Stimulated activated CD4-positive, alpha-beta T cell treated with anti-CD3 and anti-CD28 coated beads, Interleukin-2, amount 100 ng/mL, for 4 hours (primary cell): ENCODE measurements at regions not wholly inside any gene's neighbourhood (a gene's known extent, or its start where the extent isn't known, plus 50 kb on each side); places are given as distances from the start of the nearest gene placed in this dataset.
"Not testable (repeated sequence)": the region's sequence is repeated elsewhere in the genome, so short reads cannot be mapped to it uniquely, and the experiment has no call there.

Experiments
- DNase-seq: peaks from one replicate; pipeline ENCODE4 v3.0.0-alpha.2; 2020; ENCODE audit warnings: low read depth

- no peak for DNase-seq
Measured at GRCh38 chr12:123061441-123062205, 81.1 kb downstream of the ARL6IP4 start.

DNA sequence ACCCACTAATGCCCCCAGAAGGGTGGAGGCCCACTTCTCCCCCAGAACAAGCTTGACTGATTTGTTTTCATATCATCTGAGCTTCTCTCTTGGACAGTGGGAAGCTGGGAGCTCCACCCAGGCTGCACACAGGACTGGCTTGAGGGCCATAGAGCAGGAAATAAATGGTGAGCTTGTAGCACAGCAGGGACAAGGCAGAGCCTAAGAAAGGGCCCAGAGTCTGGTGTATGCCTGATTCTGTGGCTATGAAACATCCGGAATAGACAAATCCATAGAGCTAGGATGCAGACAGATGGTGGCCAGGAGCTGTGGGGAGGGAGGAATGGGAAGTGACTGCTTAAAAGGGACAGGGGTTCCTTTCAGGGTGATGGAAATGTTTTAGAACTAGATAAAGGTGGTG lies 79.0 kb downstream of the ARL6IP4 start:
- DNase-seq: no peak

GRCh38 chr12:123058980-123059379 lies 78.5 kb downstream of the ARL6IP4 start:
- DNase-seq: no peak

- DNase-seq: no peak
Measured at GRCh38 chr12:123058481-123058880, 78.0 kb downstream of the ARL6IP4 start.

DNA sequence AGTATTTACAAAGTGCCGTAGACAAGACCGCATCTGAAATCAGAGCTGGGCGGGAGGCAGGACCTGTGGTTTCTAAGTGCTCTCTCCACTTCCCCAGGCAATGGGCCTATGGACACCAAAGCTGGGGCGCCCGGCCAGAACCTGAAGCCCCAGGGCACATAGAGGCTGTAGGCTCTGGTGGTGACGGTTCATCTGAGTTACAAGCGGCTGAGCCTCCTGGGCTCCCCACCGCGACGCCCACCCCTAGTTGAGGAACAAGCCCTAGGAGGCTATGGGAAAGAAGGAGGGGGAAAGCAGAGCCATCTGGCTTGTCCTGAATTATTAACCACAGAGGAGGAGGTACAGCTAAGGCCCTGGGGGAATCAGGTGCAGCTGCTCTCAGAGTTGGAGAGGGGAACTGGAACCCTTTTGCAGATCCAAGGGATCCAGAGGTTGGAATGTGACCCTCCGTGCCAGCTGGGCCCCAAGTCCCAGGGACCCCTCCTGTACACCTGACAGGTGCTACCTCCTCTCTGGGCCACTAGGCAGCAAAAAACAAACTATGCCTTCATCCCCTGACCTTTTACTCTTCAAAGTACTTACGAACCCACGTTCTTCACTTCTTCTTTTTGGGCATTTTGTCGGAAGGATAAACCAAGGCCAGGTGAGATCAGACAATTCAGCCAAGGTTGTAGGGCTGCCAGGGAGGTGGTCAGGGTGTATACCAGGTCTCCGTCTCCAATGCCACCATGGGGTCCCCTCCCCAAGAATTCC lies 77.2 kb downstream of the ARL6IP4 start:
- no peak for DNase-seq

- DNase-seq: no peak
Measured at GRCh38 chr12:123056709-123057108, 76.2 kb downstream of the ARL6IP4 start.

DNA sequence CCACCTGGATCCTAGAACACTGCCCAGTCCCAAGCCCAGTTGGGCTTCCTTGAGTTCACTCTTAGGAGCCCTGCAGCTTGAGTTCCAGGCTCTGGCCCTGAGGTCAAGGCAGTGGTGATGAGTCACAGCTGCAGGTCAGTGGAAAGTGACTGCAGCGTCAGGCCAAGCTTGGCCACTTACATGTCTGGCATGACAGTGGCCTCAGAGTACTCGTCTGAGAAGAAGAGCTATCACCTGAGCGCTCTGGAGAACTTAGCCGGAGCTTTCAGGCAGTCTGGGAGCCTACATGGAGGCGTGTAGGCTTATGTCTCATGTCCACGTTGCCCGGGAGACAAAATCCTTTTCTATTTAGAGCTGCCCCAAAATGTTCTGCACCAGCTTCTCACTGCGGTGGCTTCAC lies 75.6 kb downstream of the ARL6IP4 start:
- no peak for DNase-seq

GRCh38 chr12:123055281-123055766 lies 74.8 kb downstream of the ARL6IP4 start:
- DNase-seq: no peak

GRCh38 chr12:123054371-123054770 lies 73.9 kb downstream of the ARL6IP4 start:
- DNase-seq: no peak

GRCh38 chr12:123051556-123051955 lies 71.1 kb downstream of the ARL6IP4 start:
- no peak for DNase-seq

DNA sequence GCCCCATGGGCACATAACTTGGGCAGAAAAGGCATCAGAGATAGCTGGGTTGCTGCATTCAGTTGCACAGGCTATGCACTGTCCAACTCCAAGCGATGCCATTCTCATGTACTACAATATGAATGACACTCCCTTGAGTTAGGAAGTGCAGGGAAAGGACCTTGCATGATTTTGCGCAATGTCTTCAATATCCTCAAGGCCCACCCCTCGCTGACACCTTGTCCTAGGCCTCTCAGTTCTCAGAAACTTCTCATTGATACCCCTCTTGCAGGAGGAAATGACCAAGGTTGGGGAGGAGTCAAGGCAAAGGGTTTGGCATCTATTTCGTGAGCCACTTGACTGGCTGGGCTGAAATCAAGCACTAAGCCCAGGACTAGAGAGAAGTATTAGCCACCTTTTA lies 70.4 kb downstream of the ARL6IP4 start:
- DNase-seq: no peak

- DNase-seq: no peak
Measured at GRCh38 chr12:123050331-123050831, 69.9 kb downstream of the ARL6IP4 start.

- no peak for DNase-seq
Measured at GRCh38 chr12:123049398-123050240, 69.1 kb downstream of the ARL6IP4 start.

- not testable (repeated sequence) for DNase-seq
Measured at GRCh38 chr12:123047892-123048291, 67.4 kb downstream of the ARL6IP4 start.

DNA sequence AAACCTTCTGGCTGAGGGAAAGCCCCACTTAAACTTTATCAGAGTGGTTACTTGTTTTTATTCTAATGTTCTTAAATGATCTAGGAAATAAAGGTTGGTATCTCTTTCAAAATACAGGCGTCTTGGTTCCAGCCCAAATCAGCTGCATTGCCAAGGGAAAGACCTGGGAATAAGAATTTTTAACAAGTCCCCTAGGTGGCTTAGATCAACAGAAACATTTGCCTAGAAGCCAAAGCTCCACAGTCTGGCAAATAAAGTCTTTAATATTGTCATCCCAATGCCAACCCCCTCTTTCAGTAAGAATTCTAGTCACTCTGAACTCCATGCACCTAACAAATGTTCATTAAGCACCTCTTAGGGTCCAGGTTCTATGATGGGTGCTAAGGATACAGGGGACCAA lies 66.8 kb downstream of the ARL6IP4 start:
- DNase-seq: no peak

GRCh38 chr12:123046431-123046830 lies 66.0 kb downstream of the ARL6IP4 start:
- DNase-seq: no peak

DNA sequence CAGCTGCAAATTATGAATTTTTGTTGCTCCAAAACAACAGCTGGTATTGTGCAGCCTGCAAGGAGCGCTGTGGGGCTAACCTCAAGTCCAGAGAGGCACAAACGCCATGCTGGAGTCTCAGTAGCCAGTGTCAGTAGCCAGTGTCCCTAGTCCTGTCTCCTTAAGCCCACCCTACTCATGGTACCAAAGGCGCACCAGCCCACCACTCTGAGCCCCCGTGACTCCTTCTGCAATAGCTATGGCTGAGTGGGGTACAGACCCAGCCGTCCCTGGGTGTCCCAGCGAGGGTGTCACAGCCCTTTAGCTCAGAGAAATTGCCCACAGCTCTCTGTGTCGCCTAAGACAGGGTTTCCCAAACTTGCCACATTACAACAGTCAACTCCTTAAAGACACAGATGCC lies 65.2 kb downstream of the ARL6IP4 start:
- DNase-seq: no peak

DNA sequence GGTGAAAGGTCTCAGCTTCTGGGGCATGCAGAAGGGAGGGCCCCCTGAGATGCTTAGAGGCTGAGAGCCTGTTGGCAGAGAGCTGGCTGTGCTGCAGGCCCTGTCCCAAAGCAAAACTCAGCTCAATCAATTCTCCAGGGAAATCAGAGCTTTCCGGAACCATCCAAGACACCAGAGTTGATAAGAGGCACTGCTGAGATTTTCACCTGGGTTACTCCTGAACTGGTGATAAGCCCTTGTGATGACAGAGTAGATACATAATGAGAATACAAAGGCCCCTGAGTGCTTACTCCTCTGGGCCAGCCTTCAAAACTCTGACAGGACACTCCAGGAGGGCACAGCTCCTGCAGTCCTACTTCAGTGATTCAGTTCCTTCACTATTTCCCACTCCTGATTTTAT lies 63.9 kb downstream of the ARL6IP4 start:
- DNase-seq: no peak

GRCh38 chr12:123043536-123044001 lies 63.1 kb downstream of the ARL6IP4 start:
- DNase-seq: peak; percentile 63

DNA sequence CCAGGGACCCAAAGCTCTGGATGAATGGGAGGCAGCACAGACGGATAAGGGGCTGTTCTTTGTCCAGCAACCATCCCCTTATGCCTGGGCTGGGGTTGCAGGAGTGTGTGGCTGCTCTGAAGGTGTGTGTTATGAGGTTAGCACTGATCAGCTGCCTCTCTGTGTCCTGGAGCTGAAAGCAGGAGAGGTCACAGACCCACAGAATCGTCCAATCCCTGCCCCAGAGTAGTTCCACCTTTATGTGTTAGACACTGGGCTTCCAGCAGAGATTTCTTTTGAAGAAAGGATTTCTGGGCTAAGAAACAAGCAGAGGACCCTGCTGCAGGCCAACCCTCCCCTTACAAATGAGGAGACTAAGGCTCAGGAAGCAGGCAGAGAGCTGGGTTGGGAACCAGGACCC lies 62.4 kb downstream of the ARL6IP4 start:
- no peak for DNase-seq

DNA sequence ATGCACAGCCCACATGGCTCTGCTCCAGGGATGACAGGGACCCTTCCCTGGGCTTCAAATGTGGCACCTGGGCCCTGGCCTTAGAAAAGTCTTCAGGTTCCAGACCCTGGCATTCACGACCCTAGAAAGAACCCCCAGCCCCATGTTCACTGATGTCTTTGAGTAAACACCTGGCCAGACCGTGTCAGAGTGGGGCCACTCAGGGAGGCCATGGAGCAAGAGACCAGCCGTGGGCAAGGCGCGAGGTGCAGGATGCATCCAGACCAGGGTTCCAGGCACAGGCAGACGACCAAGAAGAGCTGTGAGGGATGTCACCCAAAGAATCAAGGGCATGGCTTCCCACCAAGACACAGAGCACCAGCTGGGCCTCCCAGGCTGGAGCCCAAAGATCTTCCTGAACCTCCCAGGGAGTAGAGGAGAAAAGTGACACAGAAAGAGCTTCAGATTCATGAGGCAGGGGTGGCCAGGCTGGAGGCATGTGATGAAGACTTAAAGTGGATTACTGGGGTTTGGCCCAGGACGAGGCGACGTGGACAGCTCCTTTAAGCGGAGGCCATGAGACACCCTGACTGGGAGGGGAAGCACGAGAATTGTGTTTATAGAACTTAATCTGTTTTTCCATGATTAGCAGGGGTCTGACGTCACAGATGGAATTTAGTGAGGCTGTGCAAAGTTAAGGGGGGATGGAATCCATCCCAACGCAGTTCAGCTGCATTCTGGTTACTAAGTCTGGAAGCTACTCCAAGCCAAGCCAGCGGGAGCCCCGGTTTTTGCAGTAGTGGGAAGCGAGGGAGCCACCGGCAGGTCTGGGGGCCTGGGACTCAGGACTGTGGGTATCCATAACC lies 61.6 kb downstream of the ARL6IP4 start:
- no peak for DNase-seq
